MM.1S (cell line): ENCODE measurements at regions not wholly inside any gene's neighbourhood (a gene's known extent, or its start where the extent isn't known, plus 50 kb on each side); places are given as distances from the start of the nearest gene placed in this dataset.
"Not testable (repeated sequence)": the region's sequence is repeated elsewhere in the genome, so short reads cannot be mapped to it uniquely, and the experiment has no call there.

Source experiments
- EZH2 ChIP-seq: fragments of 300-600 bp; sonication (generic); optimal IDR thresholded peaks from 2 replicates; pipeline ENCODE3; 2017; ENCODE audit warnings: low read depth, mild to moderate bottlenecking, antibody characterized with exemption, low read length, mixed read lengths
- EZH2phosphoT487 ChIP-seq: fragments of 300-600 bp; sonication (generic); IDR thresholded peaks from 2 replicates; pipeline ENCODE4 v1.6.1; 2018; ENCODE audit warnings: antibody characterized with exemption, low read length
- TF ChIP-seq, protein P1 (sequence below): fragments of 300-600 bp; sonication (generic); IDR thresholded peaks from 2 replicates; pipeline ENCODE4 v1.5.1; 2016; ENCODE audit warnings: antibody characterized with exemption, low read length, mixed read lengths

- TF ChIP-seq, protein P1, sequence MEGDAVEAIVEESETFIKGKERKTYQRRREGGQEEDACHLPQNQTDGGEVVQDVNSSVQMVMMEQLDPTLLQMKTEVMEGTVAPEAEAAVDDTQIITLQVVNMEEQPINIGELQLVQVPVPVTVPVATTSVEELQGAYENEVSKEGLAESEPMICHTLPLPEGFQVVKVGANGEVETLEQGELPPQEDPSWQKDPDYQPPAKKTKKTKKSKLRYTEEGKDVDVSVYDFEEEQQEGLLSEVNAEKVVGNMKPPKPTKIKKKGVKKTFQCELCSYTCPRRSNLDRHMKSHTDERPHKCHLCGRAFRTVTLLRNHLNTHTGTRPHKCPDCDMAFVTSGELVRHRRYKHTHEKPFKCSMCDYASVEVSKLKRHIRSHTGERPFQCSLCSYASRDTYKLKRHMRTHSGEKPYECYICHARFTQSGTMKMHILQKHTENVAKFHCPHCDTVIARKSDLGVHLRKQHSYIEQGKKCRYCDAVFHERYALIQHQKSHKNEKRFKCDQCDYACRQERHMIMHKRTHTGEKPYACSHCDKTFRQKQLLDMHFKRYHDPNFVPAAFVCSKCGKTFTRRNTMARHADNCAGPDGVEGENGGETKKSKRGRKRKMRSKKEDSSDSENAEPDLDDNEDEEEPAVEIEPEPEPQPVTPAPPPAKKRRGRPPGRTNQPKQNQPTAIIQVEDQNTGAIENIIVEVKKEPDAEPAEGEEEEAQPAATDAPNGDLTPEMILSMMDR, result not testable (repeated sequence)
- not testable (repeated sequence) for TF ChIP-seq EZH2phosphoT487, EZH2
These were observed 369.5 kb downstream of the MAT2B start for GRCh38 chr5:163874912-163875311.
